Mesothelial cell of epicardium (in vitro differentiated cells): ENCODE measurements at regions not wholly inside any gene's neighbourhood (a gene's known extent, or its start where the extent isn't known, plus 50 kb on each side); places are given as distances from the start of the nearest gene placed in this dataset.
"Not testable (repeated sequence)": the region's sequence is repeated elsewhere in the genome, so short reads cannot be mapped to it uniquely, and the experiment has no call there.

Experiments used
- DNase-seq, 2 experiments: peaks; one replicate each; pipeline ENCODE4 v3.0.0; 2021; ENCODE audit warnings: low spot score in 2 of 2; ENCODE audit not compliant: unreplicated experiment in 2 of 2
- H3K27ac Mint-ChIP-seq: 2 replicates; pipeline ENCODE4 v1.8.0; 2021; ENCODE audit warnings: mixed read lengths
- H3K27me3 Mint-ChIP-seq: 2 replicates; pipeline ENCODE4 v1.8.0; 2021; ENCODE audit warnings: low read depth, mixed read lengths
- H3K36me3 Mint-ChIP-seq: 2 replicates; pipeline ENCODE4 v1.8.0; 2021; ENCODE audit warnings: mixed read lengths
- H3K4me1 Mint-ChIP-seq: 2 replicates; pipeline ENCODE4 v1.8.0; 2021; ENCODE audit warnings: mixed read lengths
- H3K4me3 Mint-ChIP-seq: 2 replicates; pipeline ENCODE4 v1.8.0; 2021; ENCODE audit warnings: mild to moderate bottlenecking, moderate library complexity, mixed read lengths
- H3K9me3 Mint-ChIP-seq: 2 replicates; pipeline ENCODE4 v1.8.0; 2021; ENCODE audit warnings: mixed read lengths
- TF ChIP-seq, protein P1 (sequence below): fragments of 200-600 bp; sonication (generic); IDR thresholded peaks from one replicate; pipeline ENCODE4 v1.5.0; 2021; ENCODE audit warnings: antibody characterized with exemption; ENCODE audit not compliant: unreplicated experiment

DNA sequence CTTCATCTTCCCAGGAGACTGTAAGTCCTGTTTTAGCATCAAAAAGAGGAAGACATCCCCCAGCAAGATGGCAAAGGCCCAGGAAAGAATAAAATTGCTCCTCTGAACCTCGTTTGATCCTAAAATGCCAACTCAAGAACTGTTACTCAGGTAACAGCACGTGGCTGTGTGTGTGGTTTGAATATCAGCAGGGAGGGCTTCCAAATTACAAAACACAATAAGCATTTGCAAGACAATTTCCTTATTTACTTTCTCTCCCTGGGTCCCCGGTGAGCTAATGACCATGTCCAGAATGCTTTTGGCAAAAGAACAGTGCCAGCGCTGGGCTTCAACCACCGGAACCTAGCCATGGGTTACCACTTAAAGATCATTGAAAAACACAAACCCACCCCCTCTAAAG, 163.6 kb downstream of the C1D start:
- Mint-ChIP-seq H3K9me3 (peaks cover 10% of the 10 kb centered on the region), H3K27me3 (no peaks in the 10 kb centered on the region), H3K4me1 (peaks cover 37% of the 10 kb centered on the region), H3K27ac (no peak overlapping the region), H3K36me3 (no peaks in the 10 kb centered on the region), H3K4me3 (no peak overlapping the region)
- TF ChIP-seq, protein P1, sequence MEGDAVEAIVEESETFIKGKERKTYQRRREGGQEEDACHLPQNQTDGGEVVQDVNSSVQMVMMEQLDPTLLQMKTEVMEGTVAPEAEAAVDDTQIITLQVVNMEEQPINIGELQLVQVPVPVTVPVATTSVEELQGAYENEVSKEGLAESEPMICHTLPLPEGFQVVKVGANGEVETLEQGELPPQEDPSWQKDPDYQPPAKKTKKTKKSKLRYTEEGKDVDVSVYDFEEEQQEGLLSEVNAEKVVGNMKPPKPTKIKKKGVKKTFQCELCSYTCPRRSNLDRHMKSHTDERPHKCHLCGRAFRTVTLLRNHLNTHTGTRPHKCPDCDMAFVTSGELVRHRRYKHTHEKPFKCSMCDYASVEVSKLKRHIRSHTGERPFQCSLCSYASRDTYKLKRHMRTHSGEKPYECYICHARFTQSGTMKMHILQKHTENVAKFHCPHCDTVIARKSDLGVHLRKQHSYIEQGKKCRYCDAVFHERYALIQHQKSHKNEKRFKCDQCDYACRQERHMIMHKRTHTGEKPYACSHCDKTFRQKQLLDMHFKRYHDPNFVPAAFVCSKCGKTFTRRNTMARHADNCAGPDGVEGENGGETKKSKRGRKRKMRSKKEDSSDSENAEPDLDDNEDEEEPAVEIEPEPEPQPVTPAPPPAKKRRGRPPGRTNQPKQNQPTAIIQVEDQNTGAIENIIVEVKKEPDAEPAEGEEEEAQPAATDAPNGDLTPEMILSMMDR = no peak
- DNase-seq = no peak

DNA sequence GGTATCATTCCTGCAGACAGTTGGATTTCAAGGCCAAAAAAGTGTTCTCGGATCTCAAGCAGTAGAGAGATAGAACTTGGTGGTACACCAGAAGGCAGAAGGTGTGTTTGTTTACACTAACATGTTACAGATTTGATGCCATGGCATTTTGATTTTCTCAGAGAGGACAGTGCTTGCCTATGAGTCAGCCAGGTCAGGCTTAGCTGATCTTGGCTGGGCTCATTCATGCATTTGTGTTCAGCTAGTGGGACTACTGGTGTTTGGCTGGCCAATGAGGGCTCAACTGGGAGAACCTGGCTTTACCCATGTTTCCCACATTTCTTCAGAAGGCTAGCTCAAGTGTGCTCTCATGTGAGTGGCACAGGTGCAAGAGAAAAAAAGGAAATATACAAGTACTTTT, 162.0 kb downstream of the C1D start:
- H3K27ac Mint-ChIP-seq = no peak overlapping the region
- H3K27me3 Mint-ChIP-seq = no peaks in the 10 kb centered on the region
- H3K36me3 Mint-ChIP-seq = no peaks in the 10 kb centered on the region
- no peak for DNase-seq
- peaks cover 27% of the 10 kb centered on the region for H3K4me1 Mint-ChIP-seq
- no peak overlapping the region for H3K4me3 Mint-ChIP-seq
- H3K9me3 Mint-ChIP-seq = peaks cover 6% of the 10 kb centered on the region
- TF ChIP-seq, protein P1 = no peak

DNA sequence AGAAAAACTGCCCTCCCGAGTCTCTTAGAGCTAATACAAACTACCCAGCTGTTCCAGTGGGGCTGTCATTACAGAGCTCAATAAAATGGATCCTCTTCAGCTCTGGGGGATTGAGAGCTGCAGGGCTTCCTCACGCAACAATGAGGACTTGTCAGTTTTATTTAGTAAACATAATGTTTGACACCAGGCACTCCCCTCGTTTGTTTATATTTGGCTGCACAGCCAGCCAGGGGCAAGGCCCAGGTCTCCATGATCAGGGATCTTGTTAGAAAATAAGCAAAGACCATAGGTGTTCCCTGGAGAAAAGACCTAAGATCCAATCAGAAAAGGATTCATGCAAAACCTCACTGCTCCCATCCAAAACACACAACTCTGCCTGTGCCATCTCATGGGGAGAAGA, 158.2 kb downstream of the C1D start:
- H3K27ac Mint-ChIP-seq = no peak overlapping the region
- TF ChIP-seq, protein P1 = no peak
- DNase-seq = no peak
- H3K4me3 Mint-ChIP-seq = no peak overlapping the region
- H3K9me3 Mint-ChIP-seq = peaks cover 6% of the 10 kb centered on the region
- H3K4me1 Mint-ChIP-seq = peaks cover 11% of the 10 kb centered on the region
- H3K36me3 Mint-ChIP-seq = no peaks in the 10 kb centered on the region
- H3K27me3 Mint-ChIP-seq = no peaks in the 10 kb centered on the region

DNA sequence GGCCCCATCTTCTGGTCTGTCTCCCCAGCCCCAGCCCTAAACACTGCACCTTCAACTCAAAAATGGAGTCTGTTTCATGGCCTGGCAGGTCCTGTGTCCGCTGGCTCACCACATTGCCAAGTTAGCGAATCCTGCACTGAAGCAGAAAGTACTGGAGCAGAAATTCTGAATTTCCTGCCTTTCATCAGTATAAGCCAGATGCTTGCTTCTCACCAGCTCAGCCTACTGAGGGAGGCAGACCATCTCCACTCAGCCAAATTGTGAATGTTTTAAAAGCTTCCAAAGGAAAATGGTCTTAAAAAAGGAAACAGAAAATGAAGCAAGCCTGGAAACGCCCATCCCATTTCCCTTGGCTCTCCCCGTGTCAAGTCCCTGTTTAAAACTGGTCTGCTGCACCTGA, 157.8 kb downstream of the C1D start:
- no peak overlapping the region for H3K27ac Mint-ChIP-seq
- DNase-seq = no peak
- TF ChIP-seq, protein P1 = no peak

DNA sequence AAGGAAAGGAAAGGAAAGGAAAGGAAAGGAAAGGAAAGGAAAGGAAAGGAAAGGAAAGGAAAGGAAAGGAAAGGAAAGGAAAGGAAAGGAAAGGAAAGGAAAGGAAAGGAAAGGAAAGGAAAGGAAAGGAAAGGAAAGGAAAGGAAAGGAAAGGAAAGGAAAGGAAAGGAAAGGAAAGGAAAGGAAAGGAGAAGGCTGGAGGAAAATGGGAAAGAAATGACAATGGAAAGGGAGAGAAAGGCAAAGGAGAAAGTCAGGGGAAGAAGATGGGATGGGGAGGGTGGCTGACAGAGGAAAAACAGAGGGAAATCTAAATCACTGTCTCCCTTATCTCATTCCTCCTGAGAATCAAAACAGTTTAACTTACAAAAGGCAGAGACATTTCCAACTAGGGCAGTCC, 156.3 kb downstream of the C1D start:
- not testable (repeated sequence) for H3K36me3 Mint-ChIP-seq, H3K9me3 Mint-ChIP-seq, DNase-seq, H3K4me3 Mint-ChIP-seq, H3K27me3 Mint-ChIP-seq, H3K27ac Mint-ChIP-seq
- peaks cover 11% of the 10 kb centered on the region for H3K4me1 Mint-ChIP-seq

More for the DNA sequence above, 157.8 kb downstream of the C1D start:
- Mint-ChIP-seq H3K27me3 (no peaks in the 10 kb centered on the region), H3K9me3 (peaks cover 6% of the 10 kb centered on the region), H3K4me3 (no peak overlapping the region), H3K36me3 (no peaks in the 10 kb centered on the region), H3K4me1 (peaks cover 11% of the 10 kb centered on the region)

DNA sequence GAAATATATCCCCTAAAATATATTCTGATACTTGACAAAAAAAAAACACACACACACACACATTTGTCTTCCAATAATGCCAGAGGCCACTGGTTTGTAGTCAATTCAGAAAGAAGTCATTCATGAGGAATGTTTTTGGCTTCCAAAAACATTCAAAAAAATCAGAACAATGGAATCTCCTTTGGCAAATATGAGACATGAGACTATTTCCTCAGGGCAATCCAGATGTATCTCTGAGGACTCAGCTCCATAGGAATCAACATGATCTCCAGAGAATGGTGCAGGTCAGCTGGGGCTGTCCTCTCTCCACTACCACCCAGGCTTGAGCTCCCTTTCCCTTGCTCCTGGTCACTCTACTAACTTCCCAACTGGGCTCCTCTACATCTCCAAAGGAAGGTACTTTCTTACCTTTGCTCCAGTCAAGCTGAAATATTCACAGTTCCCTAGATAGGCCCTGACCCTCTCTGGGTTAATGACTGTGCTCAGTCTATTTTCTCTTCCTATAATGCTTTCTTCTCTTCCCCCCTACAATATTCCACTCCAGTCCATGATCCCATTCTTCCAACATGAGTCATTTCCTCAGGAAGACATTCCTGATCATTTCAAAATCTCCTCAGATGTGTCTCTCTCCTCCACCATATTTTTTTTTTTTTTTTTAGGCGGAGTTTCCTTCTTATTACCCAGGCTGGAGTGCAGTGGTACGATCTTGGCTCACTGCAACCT, 145.3 kb downstream of the C1D start:
- peaks cover 1% of the 10 kb centered on the region for H3K4me1 Mint-ChIP-seq
- H3K4me3 Mint-ChIP-seq = no peak overlapping the region
- H3K36me3 Mint-ChIP-seq = no peaks in the 10 kb centered on the region
- H3K27ac Mint-ChIP-seq = no peak overlapping the region
- TF ChIP-seq, protein P1 = no peak
- H3K9me3 Mint-ChIP-seq = peaks cover 3% of the 10 kb centered on the region
- H3K27me3 Mint-ChIP-seq = no peaks in the 10 kb centered on the region
- DNase-seq = no peak
